NCI-H446 (cell line): ENCODE measurements at regions not wholly inside any gene's neighbourhood (a gene's known extent, or its start where the extent isn't known, plus 50 kb on each side); places are given as distances from the start of the nearest gene placed in this dataset.

Experiments used
- DNase-seq, 2 experiments: peaks; one replicate each; lab custom pipeline; 2025; lab: John Stamatoyannopoulos, UW

GRCh38 chr9:119500072-119500771 lies 131.0 kb upstream of the BRINP1 start:
- DNase-seq, result peak in 1 of 2 experiments; percentile 39

DNA sequence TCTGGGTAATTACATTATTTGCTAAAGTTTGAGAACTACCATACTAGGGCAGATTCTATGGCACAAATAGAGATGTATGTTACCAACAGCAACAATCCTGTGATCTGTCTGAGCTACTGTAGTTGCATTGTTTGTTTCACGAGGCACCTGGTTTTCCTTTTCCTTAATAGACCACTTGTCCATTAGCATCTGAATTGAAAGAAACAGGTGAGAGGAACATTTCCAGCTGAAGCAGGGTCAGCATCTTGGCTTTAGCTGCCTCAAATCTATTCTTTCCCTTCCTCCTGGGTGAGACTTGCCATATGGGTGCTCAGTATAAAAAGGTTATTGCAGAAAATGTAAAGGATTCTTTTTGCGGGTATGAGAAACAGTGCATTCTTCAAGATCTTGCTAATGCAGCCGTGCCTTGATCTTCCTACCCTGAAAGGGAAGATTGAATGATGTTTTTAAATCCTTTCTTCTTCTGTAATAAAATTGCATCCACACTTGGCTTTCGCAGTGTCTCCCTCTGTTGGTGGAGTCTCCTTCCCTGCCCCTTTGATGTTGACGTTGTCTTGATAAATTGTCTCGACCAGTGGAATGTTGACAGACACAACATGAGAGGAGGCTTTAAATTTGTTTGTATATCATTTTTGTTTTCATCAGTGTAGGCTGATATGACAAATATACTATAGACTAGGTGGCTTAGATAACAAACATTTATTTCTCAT lies 118.0 kb upstream of the BRINP1 start:
- no peak for DNase-seq

DNA sequence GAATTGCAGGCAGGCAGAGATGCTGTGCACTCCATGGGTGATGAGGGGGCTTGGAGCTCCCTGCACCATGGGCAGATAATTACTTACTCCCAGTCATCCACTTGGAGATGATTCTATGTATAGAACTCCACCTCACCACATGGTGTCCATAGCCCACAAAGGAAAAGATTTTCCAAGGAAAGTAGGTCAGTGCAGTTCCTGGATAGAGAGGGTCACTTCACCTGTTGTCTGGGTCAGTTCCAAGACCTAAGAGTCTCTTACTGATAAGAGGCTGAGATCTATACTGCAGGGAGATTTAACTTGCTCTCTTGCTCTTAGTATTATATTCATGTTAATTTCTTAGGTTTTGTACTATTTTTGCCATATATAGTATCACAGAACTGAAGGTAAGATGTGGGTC lies 113.9 kb upstream of the BRINP1 start:
- DNase-seq, result no peak

DNA sequence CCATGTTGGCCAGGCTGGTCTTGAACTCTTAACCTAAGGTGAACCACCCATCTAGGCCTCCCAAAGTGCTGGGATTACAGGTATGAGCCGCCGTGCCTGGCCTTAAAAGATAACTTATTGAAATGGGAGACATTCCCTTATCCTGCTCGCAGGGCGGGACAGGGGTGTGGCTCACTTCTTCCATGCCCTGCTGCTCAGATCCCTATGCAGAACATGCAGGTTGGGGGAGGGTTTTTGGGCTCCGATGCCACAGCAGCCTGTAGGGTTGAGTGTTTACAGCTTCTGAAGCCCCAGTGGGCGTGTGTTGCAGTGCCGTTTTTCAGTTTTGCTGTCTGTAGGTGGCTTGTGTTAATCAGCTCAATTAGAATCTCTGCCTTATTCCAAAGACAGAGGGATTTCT lies 108.0 kb upstream of the BRINP1 start:
- no peak for DNase-seq

DNA sequence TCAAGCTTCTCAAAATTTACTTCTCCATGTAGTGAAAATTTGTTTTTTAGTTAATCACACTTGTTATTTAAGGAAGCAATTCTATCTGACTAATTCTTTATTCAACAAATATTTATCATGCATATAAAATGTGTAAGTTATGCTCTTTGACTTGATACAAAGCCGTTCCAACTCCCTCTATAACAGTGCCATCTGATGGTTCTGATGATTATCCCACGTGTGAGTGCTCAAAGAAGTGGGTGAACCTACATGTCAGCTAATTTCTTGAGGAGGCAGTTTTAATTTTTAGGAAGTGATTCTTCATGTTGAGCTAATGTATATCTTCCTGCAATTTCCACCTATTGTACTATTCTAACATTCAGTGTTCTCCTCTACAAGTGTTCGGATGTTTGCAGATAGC lies 88.8 kb upstream of the BRINP1 start:
- DNase-seq, result no peak

- DNase-seq, result no peak
These were observed 84.7 kb upstream of the BRINP1 start for GRCh38 chr9:119453980-119454379.

GRCh38 chr9:119453490-119453911 lies 84.3 kb upstream of the BRINP1 start:
- DNase-seq, result peak in 1 of 2 experiments; percentile 12

DNA sequence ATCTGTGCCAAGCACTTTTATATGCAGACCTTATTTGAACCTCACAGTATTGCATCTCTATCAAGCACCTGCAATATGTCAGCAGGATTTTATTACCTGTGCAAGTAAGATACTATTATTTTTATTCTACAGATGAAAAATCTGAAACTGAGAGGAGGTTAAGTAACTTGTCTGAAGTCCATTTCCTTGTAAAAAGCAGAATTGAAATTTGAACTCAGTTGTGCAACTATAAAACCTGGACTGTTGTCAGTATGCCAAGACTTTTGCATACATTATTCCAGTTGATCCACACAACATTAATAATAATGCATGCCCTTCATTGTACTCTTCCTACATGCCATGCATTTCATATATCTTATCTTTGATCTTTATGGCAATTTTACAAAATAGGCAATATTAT lies 82.2 kb upstream of the BRINP1 start:
- DNase-seq, result no peak

DNA sequence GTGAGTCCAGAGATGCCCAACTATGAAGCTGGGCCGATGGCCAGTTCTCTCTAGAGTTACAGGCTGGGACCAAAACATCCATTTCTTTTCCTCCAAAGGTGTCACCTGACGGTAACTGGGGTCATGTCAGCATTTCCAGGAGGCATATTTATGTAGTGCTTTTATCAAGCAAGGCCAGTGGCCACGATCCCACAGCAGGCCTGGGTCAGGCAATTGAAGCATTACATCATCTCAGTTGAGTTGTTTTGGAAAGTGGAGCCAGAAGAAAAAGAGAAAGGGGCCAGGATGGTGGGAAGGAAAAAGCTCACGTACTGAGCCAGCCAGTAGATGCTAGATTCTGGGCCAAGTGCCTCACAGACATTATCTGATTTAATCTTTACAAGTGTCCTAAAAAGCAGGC lies 73.9 kb upstream of the BRINP1 start:
- no peak for DNase-seq

GRCh38 chr9:119441832-119442231 lies 72.6 kb upstream of the BRINP1 start:
- no peak for DNase-seq

GRCh38 chr9:119441338-119441737 lies 72.1 kb upstream of the BRINP1 start:
- DNase-seq, result no peak

- no peak for DNase-seq
These were observed 67.0 kb upstream of the BRINP1 start for GRCh38 chr9:119436261-119436660.

GRCh38 chr9:119435076-119435475 lies 65.8 kb upstream of the BRINP1 start:
- no peak for DNase-seq

DNA sequence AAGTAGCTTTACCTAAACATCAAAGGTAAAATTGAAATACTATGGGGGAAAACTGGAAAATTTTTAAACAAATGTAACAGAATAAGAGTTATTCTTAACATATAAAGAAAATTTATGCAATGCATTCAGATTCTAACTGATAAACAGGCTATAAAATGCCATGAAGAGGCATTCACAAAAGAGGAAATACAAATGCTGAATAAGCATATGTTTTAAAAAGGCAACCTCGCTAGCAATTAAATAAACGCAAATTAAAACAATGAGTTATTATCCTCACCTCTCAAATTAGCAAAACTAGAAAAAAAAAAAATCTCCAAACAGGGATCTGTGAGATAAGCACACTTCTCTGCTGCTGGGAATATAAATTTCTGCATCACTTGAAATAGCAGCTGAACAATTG lies 63.2 kb upstream of the BRINP1 start:
- no peak for DNase-seq

DNA sequence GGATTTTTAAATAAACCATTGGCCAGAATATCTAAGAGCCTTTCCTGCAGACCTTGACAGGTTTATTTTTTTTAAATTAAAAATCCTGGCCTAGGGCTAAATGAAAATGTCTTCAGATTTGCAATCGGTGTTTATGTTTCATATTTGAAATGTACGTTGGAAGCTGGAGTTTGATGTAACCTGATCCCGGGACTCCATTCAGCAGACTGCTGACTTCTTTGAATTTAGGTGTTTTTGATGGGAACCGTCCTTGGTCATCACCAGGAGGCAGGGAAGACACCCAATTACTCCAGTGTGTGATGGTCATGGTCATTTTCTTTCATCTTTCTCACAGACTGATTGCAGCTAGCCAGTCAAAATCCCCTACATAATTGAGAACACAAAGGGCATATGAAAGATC lies 60.1 kb upstream of the BRINP1 start:
- DNase-seq, result no peak

DNA sequence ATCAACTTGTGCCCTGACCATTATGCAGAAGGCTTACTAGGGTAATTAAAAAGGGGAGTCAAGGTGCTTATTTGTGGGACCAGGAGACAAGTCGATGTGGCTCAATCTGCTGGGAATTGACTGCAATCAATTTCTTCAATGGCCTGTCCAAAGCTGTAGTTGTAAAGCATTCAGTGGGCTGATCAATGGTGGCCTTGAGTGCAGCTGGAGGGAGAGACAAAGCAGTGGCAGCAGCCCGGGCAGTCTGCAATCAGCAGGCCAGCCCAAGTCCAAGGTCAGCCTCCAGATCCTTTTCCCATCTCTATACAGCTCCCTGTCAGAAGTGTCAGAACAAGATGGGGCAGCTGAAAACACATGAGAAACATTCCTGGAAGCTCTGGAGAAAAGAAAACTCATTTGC lies 51.0 kb upstream of the BRINP1 start:
- no peak for DNase-seq
